ENCODE measurements at regions not wholly inside any gene's neighbourhood (a gene's known extent, or its start where the extent isn't known, plus 50 kb on each side); places are given as distances from the start of the nearest gene placed in this dataset.

DNA sequence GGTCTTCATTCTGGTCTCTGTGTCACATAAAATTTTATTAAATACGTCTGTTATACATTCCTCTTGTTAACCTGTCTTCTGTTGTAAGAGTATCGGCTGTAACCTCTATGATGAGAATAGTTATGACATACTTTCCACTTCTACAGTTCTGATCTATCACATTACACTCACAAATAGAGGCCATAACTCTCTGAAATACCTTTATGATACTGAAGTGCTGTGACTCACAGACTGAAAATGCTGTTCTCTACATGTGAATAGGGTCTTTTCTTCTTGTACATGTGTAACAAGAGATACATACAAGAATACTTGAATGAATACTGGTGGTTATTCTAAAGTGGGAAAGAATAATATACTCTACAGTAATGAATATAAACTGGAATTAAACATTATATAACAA, 1047.6 kb downstream of the TECRL start:
- no peak for DNase-seq (ENCODE audit: low read depth)

DNA sequence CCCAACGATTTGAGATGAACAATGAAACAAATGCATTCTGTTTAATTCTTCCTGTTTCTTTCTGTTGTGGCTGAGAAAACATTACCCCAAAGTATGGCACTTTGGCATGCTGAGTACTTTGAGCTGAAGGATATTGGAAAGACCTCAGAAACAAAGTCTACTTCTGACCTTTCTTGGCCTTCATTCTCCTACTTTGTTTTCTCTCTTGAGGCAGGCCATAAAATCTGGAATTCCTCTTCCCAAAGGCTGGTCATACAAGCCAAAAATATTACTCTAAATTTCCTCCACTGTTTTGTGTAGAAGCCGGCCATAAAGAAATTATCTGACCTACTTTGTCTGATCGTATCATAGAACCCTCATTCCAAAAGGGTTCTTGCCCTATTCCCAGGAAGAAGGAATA, 1048.2 kb downstream of the TECRL start:
- H3K4me3 ChIP-seq (ENCODE audit: low read depth, low read length) = no peak overlapping the region
- no peak for DNase-seq (ENCODE audit: low read depth)

More for the DNA sequence above, 1047.6 kb downstream of the TECRL start:
- no peak overlapping the region for H3K4me3 ChIP-seq (ENCODE audit: low read depth, low read length)

DNA sequence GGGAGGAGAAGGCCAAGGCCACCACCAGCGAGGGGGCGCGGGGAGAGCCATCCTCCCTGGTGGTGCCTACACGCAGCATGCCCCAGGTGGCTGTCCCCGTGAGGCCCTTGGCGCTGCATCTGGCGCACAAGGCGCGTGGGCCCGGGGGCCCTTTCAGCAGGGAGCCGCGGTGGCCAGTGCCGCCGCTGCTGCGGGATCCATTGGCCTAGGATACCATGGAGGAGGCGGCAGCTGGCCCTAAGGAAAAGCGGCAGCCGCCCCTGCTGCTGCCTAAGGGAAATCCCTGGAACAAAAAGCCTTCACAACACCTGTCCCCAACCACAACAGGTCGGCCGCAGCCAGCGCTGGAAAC, 1059.6 kb downstream of the TECRL start:
- H3K4me3 ChIP-seq (ENCODE audit: low read depth, low read length) = no peak overlapping the region
- DNase-seq (ENCODE audit: low read depth) = no peak

DNA sequence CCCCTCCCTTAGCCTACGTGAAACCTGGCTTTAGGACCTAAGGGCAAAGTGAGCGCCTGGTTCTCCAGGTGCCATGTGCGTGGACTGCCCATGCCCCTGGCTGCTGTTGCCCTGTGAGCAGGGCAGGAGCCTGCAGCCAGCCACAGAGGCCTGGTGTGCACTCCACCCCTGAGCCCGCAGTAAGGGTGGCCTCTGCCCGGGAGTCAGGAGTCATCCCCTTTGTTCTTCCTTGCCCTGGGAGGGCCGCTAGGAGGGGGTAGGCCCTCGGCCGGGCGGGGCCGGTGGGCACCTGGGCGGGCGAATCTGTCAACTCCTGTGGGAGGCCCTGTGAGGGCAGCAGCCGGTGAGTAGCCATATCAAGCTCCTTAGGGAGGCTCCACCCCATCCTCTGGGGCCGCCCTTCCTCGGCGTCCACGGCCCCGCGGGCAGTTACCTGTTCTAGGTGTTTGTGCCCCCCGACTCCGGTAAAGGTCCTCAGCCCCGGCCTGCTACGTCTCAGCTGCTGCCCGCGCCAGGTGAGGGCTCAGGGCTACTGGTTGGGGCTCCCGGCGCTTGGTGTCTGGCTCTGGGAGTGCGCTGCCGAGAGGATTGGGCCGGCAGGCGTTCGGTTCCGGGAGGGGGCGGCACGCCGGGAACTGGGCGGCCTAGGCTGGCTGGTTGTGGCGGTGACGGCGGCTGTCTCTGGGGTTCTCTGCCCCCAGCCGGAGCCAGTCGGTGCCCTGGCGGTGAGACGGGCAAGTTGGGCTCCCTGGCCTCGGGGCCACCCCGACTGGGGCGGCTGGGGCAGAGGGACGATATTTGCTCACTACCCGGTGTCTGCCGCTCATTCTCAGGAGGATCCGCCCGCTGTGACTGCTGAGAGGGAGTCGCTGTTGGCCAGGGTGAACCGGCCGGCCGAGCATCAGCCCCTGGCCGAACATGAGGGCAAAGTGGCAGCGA, 1060.2 kb downstream of the TECRL start:
- DNase-seq (ENCODE audit: low read depth) = no peak
- H3K4me3 ChIP-seq (ENCODE audit: low read depth, low read length) = no peak overlapping the region

DNA sequence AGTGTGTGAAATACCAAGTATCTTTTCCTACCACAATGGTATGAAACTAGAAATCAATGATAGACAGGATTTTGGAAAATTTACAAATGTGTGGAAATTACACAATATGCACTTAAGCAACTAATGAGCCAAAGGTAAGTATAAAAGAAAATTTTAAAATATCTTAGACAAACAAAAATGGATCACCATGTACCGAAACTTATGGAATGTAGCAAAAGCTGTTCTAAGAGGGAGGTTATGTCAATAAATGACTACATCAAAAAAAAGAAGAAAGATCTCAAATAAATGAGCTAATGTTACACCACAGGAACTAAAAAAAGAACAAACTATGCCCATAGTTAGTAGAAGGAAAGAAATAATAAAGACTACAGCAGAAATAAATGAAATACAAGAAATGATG, 1084.1 kb downstream of the TECRL start:
- H3K4me3 ChIP-seq (ENCODE audit: low read depth, low read length) = no peak overlapping the region
- peak; percentile 24 for DNase-seq (ENCODE audit: low read depth)

DNA sequence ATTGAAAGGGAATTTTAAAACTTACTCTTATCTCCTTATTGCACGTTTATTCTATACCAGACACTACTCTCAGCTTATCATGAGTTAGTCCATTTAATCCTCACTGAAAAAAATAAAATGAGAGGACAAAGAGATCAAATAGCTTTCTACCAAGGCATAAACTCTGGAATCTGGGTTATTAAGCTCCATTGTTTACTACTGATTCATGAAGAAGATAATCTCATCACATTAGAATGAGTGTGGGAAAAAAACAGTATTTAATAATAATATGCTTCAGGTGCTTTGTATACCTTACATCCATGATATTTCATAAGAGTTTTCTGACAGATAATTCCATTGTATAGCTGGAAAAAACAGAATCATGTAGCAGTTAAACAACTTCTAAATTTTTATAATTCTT, 1092.6 kb downstream of the TECRL start:
- H3K4me3 ChIP-seq (ENCODE audit: low read depth, low read length) = no peak overlapping the region
- DNase-seq (ENCODE audit: low read depth) = no peak

DNA sequence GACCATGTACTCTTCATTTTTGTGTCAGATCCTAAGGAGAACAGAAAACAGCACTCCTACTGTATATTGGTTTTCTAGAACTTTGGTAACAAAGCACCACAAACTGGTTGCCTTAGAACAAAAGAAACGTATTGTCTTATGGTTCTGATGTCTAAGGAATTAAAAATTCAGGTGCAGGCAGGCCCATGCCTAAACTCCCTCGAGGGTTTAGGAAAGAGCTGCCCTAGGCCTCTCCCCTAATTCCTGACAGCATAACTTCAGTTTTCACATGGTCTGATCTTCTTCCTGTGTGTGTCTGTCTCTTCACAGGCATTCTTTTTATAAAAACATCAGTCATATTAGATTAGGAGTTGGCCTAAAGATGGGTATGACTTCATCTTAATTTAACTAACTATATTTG, 1093.6 kb downstream of the TECRL start:
- H3K4me3 ChIP-seq (ENCODE audit: low read depth, low read length) = no peak overlapping the region
- DNase-seq (ENCODE audit: low read depth) = no peak

DNA sequence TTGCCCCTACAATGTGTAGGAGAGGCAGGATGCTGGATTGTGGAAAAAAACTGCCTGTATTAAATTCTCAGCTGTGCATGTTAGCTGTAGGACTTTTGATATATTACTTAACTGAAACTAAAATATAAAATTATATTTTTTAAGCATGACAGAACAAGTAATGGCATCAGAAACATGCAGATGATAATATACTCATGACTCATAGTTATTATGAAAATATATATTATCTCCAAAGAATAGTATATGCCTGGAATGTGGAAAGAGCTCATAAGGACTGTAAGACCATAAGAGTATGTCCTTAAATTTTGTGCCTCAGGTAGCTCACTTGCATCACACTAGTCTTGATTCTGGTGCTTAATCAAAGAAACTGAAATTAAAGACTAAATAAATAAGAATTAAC, 1100.6 kb downstream of the TECRL start:
- no peak for DNase-seq (ENCODE audit: low read depth)
- H3K4me3 ChIP-seq (ENCODE audit: low read depth, low read length) = no peak overlapping the region

DNA sequence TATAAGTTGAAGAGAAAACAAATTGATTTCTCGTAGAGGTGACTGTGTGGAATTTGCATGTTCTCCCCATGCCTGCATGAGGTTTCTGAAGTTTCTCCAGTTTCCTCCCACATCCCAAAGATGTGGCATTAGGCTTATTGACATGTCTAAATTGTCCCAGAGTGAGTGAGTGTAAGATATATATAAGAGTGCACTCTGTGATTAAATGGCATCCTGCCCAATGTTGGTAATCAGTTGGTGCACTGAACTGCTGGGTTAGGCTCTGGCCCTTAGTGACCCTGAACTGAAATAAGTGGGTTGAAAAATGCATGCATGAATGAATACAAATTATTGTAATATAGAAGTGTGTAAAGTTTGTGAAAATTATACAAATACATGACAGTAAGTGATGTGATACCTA, 1106.5 kb downstream of the TECRL start:
- no peak for DNase-seq (ENCODE audit: low read depth)
- no peak overlapping the region for H3K4me3 ChIP-seq (ENCODE audit: low read depth, low read length)

DNA sequence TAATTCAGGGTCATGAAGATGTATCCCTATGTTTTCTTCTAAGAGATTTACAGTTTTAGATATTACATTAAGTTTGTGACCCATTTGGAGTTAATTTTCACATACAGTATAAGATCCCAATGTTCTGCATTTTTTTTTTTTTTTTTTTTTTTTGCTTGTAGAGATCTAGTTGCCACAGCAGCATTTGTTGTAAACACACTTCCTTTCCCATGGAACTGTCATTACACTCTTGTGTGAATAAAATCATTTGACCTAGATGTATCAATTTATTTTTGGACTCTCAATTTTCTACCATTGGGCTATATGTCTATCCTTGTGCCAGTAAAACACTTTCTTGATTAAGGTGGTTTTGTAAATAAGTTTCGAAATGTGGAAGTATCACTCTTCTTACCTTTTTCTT, 1107.2 kb downstream of the TECRL start:
- no peak overlapping the region for H3K4me3 ChIP-seq (ENCODE audit: low read depth, low read length)
- no peak for DNase-seq (ENCODE audit: low read depth)

DNA sequence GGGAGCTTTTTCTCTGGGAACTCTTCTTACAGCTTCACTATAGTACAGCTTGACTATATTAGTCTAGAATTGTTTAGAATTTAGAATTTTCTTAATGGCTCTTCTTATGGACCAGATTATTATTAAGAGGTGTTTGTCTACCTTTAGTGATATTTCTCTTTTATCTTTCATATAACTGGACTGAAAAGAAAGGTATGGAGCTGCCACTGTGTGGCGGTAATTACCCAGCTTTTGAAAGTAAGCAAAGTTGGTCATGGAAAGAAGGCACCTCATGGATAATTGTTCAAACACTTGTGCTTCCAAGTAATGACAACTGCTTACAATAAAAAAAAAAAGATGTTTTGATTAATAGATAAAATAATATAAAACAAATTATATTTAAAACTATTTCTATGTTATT, 1112.5 kb downstream of the TECRL start:
- H3K4me3 ChIP-seq (ENCODE audit: low read depth, low read length) = no peak overlapping the region
- no peak for DNase-seq (ENCODE audit: low read depth)

DNA sequence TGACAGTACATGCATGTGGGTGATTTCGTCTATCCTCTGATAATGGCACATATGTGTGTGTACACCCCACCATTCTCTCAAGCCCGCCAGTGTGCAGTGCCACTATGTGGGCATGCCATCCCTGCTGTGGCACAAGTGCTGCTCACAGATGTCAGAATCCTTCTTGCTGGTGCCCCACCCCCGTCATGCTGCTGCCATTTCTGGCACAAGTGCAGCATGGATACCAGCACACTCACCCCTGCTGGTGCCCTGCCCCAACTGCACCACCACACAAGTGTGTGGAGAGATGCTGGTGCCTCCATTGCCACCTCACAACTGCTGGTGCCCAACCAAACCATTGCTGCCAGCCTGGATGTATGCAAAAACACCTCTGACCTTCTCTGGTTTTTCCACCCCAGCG, 1133.8 kb downstream of the TECRL start:
- DNase-seq (ENCODE audit: low read depth) = no peak
- no peak overlapping the region for H3K4me3 ChIP-seq (ENCODE audit: low read depth, low read length)

DNA sequence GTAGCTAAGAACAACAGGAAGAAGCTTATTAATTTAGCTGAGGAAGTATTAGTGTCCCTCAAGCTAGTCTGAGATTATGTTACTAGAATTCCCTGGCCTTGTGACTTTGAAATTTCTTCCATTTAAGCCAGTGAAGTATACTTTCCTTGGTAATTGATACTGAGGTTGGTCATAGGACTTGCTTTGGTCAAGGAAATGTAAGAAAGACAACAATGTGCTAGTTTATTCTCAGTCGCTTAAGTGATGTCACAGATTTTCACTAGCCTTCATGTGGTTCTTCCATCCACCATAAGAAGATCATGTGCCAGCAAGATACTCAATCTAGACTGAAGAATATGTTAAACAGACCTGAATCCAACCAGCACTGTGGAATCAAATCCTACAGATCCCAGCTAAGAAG, 1140.1 kb downstream of the TECRL start:
- no peak overlapping the region for H3K4me3 ChIP-seq (ENCODE audit: low read depth, low read length)
- DNase-seq (ENCODE audit: low read depth) = no peak

DNA sequence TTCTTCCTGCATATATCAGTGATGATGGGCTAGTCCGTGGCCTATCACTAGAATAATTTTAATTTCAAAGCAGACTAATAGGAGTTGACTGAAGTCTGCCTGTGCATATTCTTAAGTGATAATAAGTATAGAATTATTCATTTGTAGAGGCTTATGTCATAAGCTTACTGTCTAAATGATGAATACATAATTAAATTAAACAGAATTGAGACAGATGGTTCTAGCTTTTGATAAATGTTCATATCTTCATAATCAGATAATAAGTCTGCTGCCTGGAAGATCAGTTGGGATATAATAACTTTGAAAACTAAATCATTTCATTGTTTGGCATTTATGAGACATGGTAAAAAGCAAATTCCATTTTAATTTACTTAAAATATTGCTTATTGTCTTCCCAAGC, 1175.6 kb downstream of the TECRL start:
- no peak for DNase-seq (ENCODE audit: low read depth)
- H3K4me3 ChIP-seq (ENCODE audit: low read depth, low read length) = no peak overlapping the region

DNA sequence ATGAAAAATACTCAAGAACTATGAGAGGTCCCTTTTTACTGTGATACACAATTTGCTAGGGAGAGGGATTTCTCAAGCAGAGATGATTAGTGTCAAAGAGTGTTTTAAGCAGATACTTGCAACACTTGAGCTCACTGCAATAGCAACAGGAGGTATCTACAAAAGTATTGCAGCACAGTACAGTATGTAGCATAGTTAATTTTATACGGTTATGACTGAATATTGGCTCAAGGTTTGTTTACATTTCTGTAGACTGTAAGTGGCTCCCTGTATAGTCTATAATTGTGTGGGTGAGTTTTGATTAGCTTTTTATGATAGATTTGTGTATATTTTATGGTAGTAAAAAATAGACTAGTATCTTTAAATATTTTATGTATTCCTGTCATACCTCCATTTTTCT, 1177.2 kb downstream of the TECRL start:
- no peak for DNase-seq (ENCODE audit: low read depth)
- no peak overlapping the region for H3K4me3 ChIP-seq (ENCODE audit: low read depth, low read length)

DNA sequence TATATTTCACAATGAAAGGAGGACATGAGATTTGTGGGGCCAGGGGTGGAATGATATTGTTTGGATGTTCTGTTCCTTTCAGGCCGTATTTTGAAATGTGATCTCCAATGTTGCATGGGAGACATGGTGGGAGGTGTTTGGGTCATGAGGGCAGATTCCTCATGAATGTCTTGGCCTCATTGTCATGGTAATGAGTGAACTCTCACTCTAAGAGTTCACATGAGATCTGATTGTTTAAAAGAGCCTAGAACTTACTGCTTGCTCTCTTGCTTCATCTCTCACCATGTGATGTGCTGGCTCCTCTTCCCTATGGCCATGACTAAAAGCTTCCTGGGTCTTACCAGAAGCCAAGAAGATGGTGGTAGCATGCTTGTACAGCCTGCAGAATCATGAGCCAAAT, 1183.0 kb downstream of the TECRL start:
- no peak overlapping the region for H3K4me3 ChIP-seq (ENCODE audit: low read depth, low read length)

DNA sequence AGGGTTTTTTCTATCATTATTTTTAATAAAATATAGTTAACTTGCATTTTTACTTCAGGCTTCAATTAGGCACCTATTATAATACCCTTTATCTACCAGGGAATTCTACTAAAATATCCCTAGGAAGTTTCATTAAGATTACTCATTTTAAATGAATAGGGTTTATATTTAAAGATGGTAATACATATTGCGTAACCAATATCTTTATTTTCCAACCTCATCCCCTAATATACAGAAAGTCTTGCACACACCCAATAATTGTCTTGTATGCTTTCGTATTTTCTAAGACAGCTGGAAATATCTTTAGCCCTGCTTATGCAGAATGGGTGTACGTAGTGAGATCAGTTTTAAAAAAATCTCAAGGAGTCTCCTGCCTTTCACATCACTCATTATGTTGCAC, 1186.8 kb downstream of the TECRL start:
- no peak overlapping the region for H3K4me3 ChIP-seq (ENCODE audit: low read depth, low read length)
- no peak for DNase-seq (ENCODE audit: low read depth)

More for the DNA sequence above, 1183.0 kb downstream of the TECRL start:
- DNase-seq (ENCODE audit: low read depth) = no peak

DNA sequence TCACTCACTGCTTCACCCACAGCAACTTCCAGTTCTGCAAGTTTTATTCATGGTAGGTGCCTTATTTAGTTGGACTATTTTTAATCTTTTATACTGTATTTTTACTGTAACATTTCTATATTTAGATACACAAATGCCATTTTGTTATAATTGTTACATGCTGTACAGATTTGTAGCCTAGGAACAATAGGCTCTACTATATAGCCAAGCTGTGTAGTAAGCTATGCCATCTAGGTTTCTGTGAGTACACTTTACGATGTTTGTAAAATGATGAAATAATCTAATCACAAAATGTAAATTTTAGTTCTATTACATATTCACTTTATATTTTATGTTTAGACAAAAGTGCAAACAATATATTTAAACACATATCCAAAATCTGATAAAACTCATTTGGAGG, 1187.8 kb downstream of the TECRL start:
- H3K4me3 ChIP-seq (ENCODE audit: low read depth, low read length) = no peak overlapping the region
- no peak for DNase-seq (ENCODE audit: low read depth)

DNA sequence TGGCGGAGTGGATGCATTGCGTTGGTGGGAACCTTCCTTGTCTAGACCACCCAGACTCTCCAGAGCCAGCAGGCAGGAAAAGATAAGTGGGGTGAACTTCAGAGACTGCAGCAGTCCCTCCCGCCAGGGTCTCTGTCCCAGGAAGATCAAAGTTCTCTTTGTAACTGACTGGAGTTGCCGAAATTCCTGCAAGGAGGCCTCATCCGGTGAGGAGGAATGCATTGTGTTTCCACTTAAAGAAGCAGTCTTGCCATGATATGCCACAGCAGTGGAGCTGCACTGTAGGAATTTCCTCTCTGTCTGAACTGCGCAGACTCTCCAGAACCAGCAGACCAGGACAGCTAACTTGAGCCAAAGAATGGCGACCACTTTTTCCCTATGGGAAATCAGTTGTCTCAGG, 1190.4 kb downstream of the TECRL start:
- no peak overlapping the region for H3K4me3 ChIP-seq (ENCODE audit: low read depth, low read length)
- DNase-seq (ENCODE audit: low read depth) = no peak

DNA sequence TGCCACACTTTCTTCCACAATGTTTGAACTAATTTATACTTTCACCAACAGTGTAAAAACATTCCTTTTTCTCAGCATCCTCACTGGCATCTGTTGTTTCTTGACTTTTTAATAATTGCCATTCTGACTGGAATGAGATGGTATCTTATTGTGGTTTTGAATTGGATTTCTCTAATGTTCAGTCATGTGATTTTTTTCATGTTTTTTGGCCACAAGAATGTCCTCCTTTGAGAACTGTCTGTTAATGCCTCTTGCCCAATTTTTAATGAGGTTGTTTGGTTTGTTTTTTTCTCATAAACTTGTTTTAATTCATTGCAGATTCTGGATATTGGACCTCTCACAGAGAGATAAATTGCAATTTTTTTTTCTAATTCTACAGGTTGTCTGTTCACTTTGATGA, 1195.2 kb downstream of the TECRL start:
- H3K4me3 ChIP-seq (ENCODE audit: low read depth, low read length) = no peak overlapping the region

DNA sequence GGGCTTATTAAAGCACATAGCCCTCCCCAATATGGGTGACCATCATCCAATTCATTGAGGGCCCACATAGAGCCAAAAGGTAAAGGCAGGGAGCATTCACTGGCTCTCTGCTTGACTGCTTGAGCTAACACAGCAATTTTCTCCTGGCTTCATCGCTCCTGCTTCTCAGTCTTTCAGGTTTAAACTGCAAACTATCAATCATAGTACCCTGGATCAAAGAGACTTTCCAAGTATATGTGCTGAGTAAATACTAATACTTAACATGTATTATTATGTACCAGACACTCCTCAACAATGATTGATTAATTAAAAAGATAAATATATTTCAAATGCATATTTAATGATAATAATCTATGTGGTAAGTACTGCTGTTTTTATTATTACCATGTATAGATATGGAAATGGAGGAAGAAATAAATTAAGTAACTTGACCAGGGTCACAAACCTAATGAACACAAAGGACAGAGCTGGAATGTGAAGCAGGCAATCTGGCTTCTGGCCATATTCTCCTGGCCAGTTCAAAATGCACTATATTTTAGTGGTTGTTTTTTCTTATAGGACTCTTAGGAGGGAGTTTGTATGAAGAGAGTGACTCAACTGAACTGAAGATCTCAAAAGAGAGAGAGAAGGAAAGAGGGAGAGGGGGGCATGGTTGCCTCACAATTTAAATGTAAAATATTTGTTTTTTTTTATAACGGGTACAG, 1197.3 kb downstream of the TECRL start:
- H3K4me3 ChIP-seq (ENCODE audit: low read depth, low read length) = no peak overlapping the region
- DNase-seq (ENCODE audit: low read depth) = no peak

More for the DNA sequence above, 1195.2 kb downstream of the TECRL start:
- no peak for DNase-seq (ENCODE audit: low read depth)
